Tibial nerve (tissue), 4 donors: ENCODE measurements at regions not wholly inside any gene's neighbourhood (a gene's known extent, or its start where the extent isn't known, plus 50 kb on each side); places are given as distances from the start of the nearest gene placed in this dataset.

ENCODE experiments used
- DNase-seq, 2 donors: peaks; one replicate each; pipeline ENCODE4 v3.0.0-alpha.2; 2019; ENCODE audit warnings: low spot score in 2 of 2
- H3K27ac ChIP-seq, 4 donors: fragments of 200-600 bp; sonication (generic) in 3 of 4; one replicate each; pipeline ENCODE4 v1.5.1; 2017 to 2019; ENCODE audit warnings: mild to moderate bottlenecking in 1 of 4
- H3K27me3 ChIP-seq, 2 donors: fragments of 200-600 bp; sonication (generic) in 1 of 2; one replicate each; pipeline versions ENCODE4 v1.5.1 to v1.6.0; 2017 to 2019
- H3K36me3 ChIP-seq, 3 donors: fragments of 200-600 bp; sonication (generic); one replicate each; pipeline ENCODE4 v1.5.1; 2018 to 2019
- H3K4me1 ChIP-seq, 4 donors: fragments of 200-600 bp; sonication (generic) in 3 of 4; one replicate each; pipeline ENCODE4 v1.5.1; 2017 to 2019
- H3K4me3 ChIP-seq, 4 donors: fragments of 200-600 bp; sonication (generic) in 3 of 4; one replicate each; pipeline ENCODE4 v1.5.1; 2017 to 2019; ENCODE audit warnings: mild to moderate bottlenecking in 1 of 4, moderate library complexity in 1 of 4
- H3K9me3 ChIP-seq, 4 donors: fragments of 200-600 bp; sonication (generic) in 3 of 4; one replicate each; pipeline ENCODE4 v1.5.1; 2017 to 2019
- EP300 ChIP-seq, 2 donors: sonication (generic); formaldehyde crosslinking; IDR thresholded peaks; one replicate each; pipeline ENCODE4 v1.6.1; 2017; ENCODE audit warnings: antibody characterized with exemption in 2 of 2, mild to moderate bottlenecking in 1 of 2
- POLR2A ChIP-seq, 2 donors: fragments of 450-650 bp; IDR thresholded peaks; one replicate each; pipeline ENCODE4 v1.6.1; 2017; ENCODE audit warnings: antibody characterized with exemption in 2 of 2, mild to moderate bottlenecking in 2 of 2, moderate library complexity in 2 of 2
- WGBS, 2 donors: methylation state at CpG; one replicate each; pipeline ENCODE4 v1.1.5; 2018; 5-methylcytosine and 5-hydroxymethylcytosine counted together
- TF ChIP-seq, protein P1 (sequence below), 5 experiments: fragments of 200-600 bp in 3 of 5; fragments of 450-650 bp in 2 of 5; sonication (generic) in 3 of 5; IDR thresholded peaks; one replicate each; pipeline ENCODE4 v1.5.1; 2016 to 2019; ENCODE audit warnings: antibody characterized with exemption in 5 of 5, mild to moderate bottlenecking in 3 of 5, moderate library complexity in 2 of 5

DNA sequence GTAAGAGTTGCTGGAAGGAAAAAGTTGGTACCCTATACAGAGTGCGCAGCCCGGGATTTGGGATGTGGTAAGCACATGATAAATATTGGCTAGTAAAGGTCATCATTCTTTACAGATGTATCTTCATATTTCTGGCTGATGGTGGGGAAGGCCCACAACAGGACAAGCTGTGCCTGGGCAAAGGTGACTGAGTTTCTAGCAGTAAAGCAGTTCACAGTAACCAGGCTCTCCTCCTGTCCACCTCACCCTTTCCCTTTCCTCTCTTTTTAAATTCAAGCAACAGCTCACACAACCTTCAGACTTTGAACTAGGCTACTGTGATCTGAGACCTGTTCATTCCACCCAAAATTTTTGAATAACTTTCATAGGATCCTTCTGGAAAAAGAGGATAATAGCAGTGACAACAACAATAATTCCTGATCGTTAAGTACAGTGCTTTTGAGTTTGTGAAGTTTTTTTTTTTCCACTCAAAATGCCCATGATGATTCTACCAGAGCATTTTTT, 145.9 kb upstream of the TBL1XR1 start:
- H3K4me1 ChIP-seq, result peaks cover 0 to 68% (median 49%) of the 10 kb centered on the region in 4 donors
- no peaks in the 10 kb centered on the region for H3K27me3 ChIP-seq
- TF ChIP-seq, protein P1, sequence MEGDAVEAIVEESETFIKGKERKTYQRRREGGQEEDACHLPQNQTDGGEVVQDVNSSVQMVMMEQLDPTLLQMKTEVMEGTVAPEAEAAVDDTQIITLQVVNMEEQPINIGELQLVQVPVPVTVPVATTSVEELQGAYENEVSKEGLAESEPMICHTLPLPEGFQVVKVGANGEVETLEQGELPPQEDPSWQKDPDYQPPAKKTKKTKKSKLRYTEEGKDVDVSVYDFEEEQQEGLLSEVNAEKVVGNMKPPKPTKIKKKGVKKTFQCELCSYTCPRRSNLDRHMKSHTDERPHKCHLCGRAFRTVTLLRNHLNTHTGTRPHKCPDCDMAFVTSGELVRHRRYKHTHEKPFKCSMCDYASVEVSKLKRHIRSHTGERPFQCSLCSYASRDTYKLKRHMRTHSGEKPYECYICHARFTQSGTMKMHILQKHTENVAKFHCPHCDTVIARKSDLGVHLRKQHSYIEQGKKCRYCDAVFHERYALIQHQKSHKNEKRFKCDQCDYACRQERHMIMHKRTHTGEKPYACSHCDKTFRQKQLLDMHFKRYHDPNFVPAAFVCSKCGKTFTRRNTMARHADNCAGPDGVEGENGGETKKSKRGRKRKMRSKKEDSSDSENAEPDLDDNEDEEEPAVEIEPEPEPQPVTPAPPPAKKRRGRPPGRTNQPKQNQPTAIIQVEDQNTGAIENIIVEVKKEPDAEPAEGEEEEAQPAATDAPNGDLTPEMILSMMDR (IDR thresholded peaks at IDR 0.05), result no peak
- no peak for TF ChIP-seq POLR2A (IDR thresholded peaks at IDR 0.05)
- no peak for TF ChIP-seq EP300 (IDR thresholded peaks at IDR 0.05)
- no peaks in the 10 kb centered on the region for H3K36me3 ChIP-seq
- no peak for DNase-seq
- H3K9me3 ChIP-seq, result no peaks in the 10 kb centered on the region
- 80 to 85% methylated on average over 3 of the region's 3 CpGs for WGBS, 2 donors
- H3K4me3 ChIP-seq, result no peak overlapping the region
- peak overlapping the region in 2 of 4 donors; percentile 76 to 86 for H3K27ac ChIP-seq

DNA sequence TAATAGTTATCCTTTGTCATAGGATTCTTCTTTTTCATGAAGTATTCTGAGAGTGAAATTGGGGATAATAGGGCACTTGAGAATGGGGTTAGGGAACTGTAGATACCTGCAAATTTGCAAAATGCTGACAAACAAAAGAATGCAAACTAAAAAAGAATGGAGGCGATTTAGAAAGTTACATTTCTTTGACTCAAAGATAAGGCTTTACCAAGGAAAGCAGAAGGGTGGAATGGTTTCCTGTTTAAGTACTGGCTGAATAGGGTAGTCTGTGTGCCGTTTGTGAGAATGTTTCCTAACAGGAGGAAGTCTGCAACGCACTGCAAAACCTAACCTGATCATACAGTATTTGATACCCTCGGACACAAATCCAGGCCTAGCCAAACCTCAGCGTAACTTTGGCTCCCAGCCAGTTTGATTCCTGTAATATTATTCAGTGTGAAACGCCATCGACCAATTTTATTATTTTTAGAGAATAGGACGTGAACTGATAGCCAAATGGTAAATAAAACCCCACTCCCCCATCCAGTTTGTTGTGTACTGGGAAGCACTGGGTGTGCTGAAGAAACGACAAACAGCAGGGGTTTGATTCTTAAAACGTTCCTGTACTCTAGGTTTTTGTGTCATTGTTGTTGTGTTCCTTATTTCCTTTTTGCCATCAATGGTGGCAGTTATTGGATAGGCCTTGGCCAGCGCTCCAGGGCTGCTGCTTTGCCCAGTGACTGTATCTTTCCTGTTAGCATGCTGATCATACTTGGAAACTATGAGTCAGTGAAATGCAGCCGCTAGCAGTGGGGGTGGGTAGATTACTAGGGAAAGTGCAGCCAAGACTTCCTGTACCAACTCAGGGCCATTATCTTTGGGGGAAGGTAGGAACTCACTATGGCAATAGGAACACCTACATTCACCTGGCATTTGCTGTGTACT, 148.0 kb upstream of the TBL1XR1 start:
- no peaks in the 10 kb centered on the region for H3K36me3 ChIP-seq
- DNase-seq, result peak; percentile 62 to 79
- TF ChIP-seq, protein P1 (IDR thresholded peaks at IDR 0.05), result no peak
- TF ChIP-seq EP300 (IDR thresholded peaks at IDR 0.05), result peak; percentile 85 to 99
- TF ChIP-seq POLR2A (IDR thresholded peaks at IDR 0.05), result no peak
- WGBS, 2 donors, result 9 to 11% methylated on average over 12 of the region's 12 CpGs
- peaks cover 0 to 54% (median 41%) of the 10 kb centered on the region in 4 donors for H3K4me1 ChIP-seq
- no peaks in the 10 kb centered on the region for H3K9me3 ChIP-seq
- no peak overlapping the region for H3K4me3 ChIP-seq
- peak overlapping the region; percentile 57 to 87 (median 78) for H3K27ac ChIP-seq
- H3K27me3 ChIP-seq, result no peaks in the 10 kb centered on the region

DNA sequence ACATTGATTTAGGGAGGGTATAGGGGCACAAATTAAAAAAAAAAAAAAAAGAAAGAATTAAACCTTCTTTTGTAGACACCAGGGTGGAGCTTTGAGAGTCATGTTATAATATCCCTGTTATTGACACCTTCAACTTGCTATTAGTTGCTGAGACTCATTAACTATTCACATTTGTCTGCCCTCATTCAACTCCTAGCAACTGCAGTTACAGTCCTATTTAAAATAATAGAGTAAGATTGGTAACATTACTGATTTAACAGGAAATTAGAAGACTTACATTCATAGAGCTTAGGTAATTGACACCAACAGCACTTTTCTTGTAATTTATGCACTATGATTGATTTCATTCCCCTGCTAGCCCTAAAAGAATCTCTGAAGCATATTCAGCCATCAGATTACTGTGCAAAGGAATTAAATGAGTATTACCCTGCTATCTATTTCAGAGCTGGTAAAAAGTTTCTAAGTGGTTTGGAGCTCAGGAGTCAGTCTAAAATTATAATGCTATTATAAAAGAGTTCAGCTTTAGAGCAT, 148.8 kb upstream of the TBL1XR1 start:
- Histone ChIP-seq H3K27me3 (no peaks in the 10 kb centered on the region), H3K9me3 (no peaks in the 10 kb centered on the region), H3K4me1 (peaks cover 0 to 51% (median 39%) of the 10 kb centered on the region in 4 donors), H3K4me3 (no peak overlapping the region), H3K27ac (peak overlapping the region in 3 of 4 donors; percentile 69 to 87 (median 86)), H3K36me3 (no peaks in the 10 kb centered on the region)
- DNase-seq, result no peak
- no peak for TF ChIP-seq EP300 (IDR thresholded peaks at IDR 0.05)
- TF ChIP-seq, protein P1 (IDR thresholded peaks at IDR 0.05), result no peak
- no peak for TF ChIP-seq POLR2A (IDR thresholded peaks at IDR 0.05)

DNA sequence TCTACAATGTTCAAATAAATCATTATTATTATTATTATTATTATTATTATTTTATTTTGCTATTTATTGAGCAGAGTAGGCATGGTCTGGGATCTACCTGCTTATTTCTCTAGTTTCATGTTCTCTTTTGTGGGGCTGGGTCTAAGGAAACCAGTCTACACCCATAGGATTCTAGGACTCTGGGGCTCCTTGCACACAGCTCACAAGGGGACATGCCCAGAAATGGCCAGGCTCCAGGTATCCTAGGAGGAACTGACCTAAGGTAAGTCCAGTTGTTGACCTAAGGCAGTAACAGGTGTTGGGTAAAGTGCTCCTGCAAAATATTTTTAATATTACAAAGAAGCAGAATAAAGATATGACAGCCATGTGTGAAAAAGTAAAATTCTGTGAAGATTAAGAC, 149.6 kb upstream of the TBL1XR1 start:
- no peak for DNase-seq
- no peaks in the 10 kb centered on the region for H3K9me3 ChIP-seq
- peaks cover 0 to 42% (median 35%) of the 10 kb centered on the region in 4 donors for H3K4me1 ChIP-seq
- TF ChIP-seq, protein P1 (IDR thresholded peaks at IDR 0.05), result no peak
- no peak for TF ChIP-seq EP300 (IDR thresholded peaks at IDR 0.05)
- no peak for TF ChIP-seq POLR2A (IDR thresholded peaks at IDR 0.05)
- H3K4me3 ChIP-seq, result no peak overlapping the region
- H3K27me3 ChIP-seq, result no peaks in the 10 kb centered on the region
- H3K27ac ChIP-seq, result no peak overlapping the region
- H3K36me3 ChIP-seq, result no peaks in the 10 kb centered on the region

DNA sequence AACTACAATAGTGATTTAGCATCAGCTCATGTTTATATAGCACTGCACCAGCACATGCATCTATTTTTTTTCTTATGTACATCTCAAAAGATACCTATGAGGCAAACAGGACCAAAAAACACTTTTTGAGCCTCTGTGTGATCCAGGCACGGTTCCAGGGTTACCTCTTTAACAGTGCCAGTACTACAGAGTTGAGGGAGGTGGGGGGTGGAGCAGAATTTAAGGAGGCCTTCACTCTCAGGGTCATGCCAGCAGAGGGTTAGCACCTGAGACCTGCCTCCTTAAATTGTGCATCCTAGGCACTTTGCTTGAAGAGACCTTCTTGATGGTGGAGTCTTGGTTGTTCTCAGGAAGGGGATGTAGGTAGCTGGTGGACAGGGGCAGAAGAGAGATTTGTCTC, 150.3 kb upstream of the TBL1XR1 start:
- Histone ChIP-seq H3K9me3 (no peaks in the 10 kb centered on the region), H3K4me3 (no peak overlapping the region), H3K4me1 (peaks cover 0 to 35% (median 31%) of the 10 kb centered on the region in 4 donors), H3K27me3 (no peaks in the 10 kb centered on the region), H3K27ac (no peak overlapping the region), H3K36me3 (no peaks in the 10 kb centered on the region)
- no peak for DNase-seq
- TF ChIP-seq EP300 (IDR thresholded peaks at IDR 0.05) (no peak), POLR2A (IDR thresholded peaks at IDR 0.05) (no peak)
- TF ChIP-seq, protein P1 (IDR thresholded peaks at IDR 0.05), result no peak
- WGBS, 2 donors, result 83 to 95% methylated on average over 1 of the region's 1 CpG
